BLaER1 (cell line): ENCODE measurements at regions not wholly inside any gene's neighbourhood (a gene's known extent, or its start where the extent isn't known, plus 50 kb on each side); places are given as distances from the start of the nearest gene placed in this dataset.

Experiments
- H3K27ac ChIP-seq: shearing (Covaris generic); formaldehyde crosslinking; 2 replicates; pipeline ENCODE4 v1.8.1; 2022
- H3K27me3 ChIP-seq: shearing (Covaris generic); formaldehyde crosslinking; 2 replicates; pipeline ENCODE4 v1.8.1; 2022
- H3K36me3 ChIP-seq: shearing (Covaris generic); formaldehyde crosslinking; 2 replicates; pipeline ENCODE4 v1.8.1; 2022
- H3K4me1 ChIP-seq: shearing (Covaris generic); formaldehyde crosslinking; 2 replicates; pipeline ENCODE4 v1.8.1; 2022
- H3K4me2 ChIP-seq: shearing (Covaris generic); formaldehyde crosslinking; 2 replicates; pipeline ENCODE4 v1.8.1; 2022
- H3K4me3 ChIP-seq: shearing (Covaris generic); formaldehyde crosslinking; 2 replicates; pipeline ENCODE4 v1.8.1; 2022
- H3K9ac ChIP-seq: shearing (Covaris generic); formaldehyde crosslinking; 2 replicates; pipeline ENCODE4 v1.8.1; 2022
- H3K9me3 ChIP-seq: shearing (Covaris generic); formaldehyde crosslinking; 2 replicates; pipeline ENCODE4 v1.8.1; 2022
- H4K20me1 ChIP-seq: shearing (Covaris generic); formaldehyde crosslinking; 2 replicates; pipeline ENCODE4 v1.8.1; 2022
- Cebpa-rat ChIP-seq: shearing (Covaris generic); IDR thresholded peaks from 2 replicates; pipeline ENCODE4 v1.8.1; 2022

- H3K9me3 ChIP-seq, result peaks cover 5% of the 10 kb centered on the region
- H3K4me2 ChIP-seq, result no peak overlapping the region
- no peaks in the 10 kb centered on the region for H4K20me1 ChIP-seq
- no peak overlapping the region for H3K4me3 ChIP-seq
- no peak for TF ChIP-seq Cebpa-rat
- no peaks in the 10 kb centered on the region for H3K27me3 ChIP-seq
- no peak overlapping the region for H3K9ac ChIP-seq
- no peak overlapping the region for H3K27ac ChIP-seq
- H3K4me1 ChIP-seq, result no peaks in the 10 kb centered on the region; the same call in 1 of the 2 replicates
- no peaks in the 10 kb centered on the region for H3K36me3 ChIP-seq
Measured at GRCh38 chr1:186578325-186579016, 101.8 kb downstream of the PTGS2 start.

- H3K9me3 ChIP-seq, result no peaks in the 10 kb centered on the region
Measured at GRCh38 chr1:186577633-186578032, 102.6 kb downstream of the PTGS2 start.

GRCh38 chr1:186577216-186577615 lies 103.0 kb downstream of the PTGS2 start:
- no peak overlapping the region for H3K9ac ChIP-seq
- H3K4me3 ChIP-seq, result no peak overlapping the region
- H3K36me3 ChIP-seq, result no peaks in the 10 kb centered on the region
- H4K20me1 ChIP-seq, result no peaks in the 10 kb centered on the region
- no peak overlapping the region for H3K27ac ChIP-seq
- H3K27me3 ChIP-seq, result no peaks in the 10 kb centered on the region
- no peaks in the 10 kb centered on the region for H3K9me3 ChIP-seq
- no peak overlapping the region for H3K4me2 ChIP-seq
- no peak for TF ChIP-seq Cebpa-rat
- H3K4me1 ChIP-seq, result no peaks in the 10 kb centered on the region; the same call in 1 of the 2 replicates

More at GRCh38 chr1:186577633-186578032, 102.6 kb downstream of the PTGS2 start:
- no peaks in the 10 kb centered on the region; the same call in 1 of the 2 replicates for H3K4me1 ChIP-seq
- no peak for TF ChIP-seq Cebpa-rat
- H3K4me2 ChIP-seq, result no peak overlapping the region
- H3K4me3 ChIP-seq, result no peak overlapping the region
- H3K36me3 ChIP-seq, result no peaks in the 10 kb centered on the region
- no peak overlapping the region for H3K9ac ChIP-seq
- H3K27me3 ChIP-seq, result no peaks in the 10 kb centered on the region
- H4K20me1 ChIP-seq, result no peaks in the 10 kb centered on the region
- H3K27ac ChIP-seq, result no peak overlapping the region

GRCh38 chr1:186575348-186575747 lies 104.9 kb downstream of the PTGS2 start:
- Histone ChIP-seq H3K4me2 (no peak overlapping the region), H3K9me3 (no peaks in the 10 kb centered on the region), H3K4me3 (no peak overlapping the region), H3K27me3 (no peaks in the 10 kb centered on the region), H3K27ac (no peak overlapping the region), H3K36me3 (no peaks in the 10 kb centered on the region), H3K4me1 (no peaks in the 10 kb centered on the region; the same call in 1 of the 2 replicates), H4K20me1 (no peaks in the 10 kb centered on the region), H3K9ac (no peak overlapping the region)
- no peak for TF ChIP-seq Cebpa-rat

- no peak overlapping the region for H3K4me2 ChIP-seq
- H3K9me3 ChIP-seq, result no peaks in the 10 kb centered on the region
- no peaks in the 10 kb centered on the region for H3K27me3 ChIP-seq
- H4K20me1 ChIP-seq, result no peaks in the 10 kb centered on the region
- no peaks in the 10 kb centered on the region for H3K36me3 ChIP-seq
- no peak overlapping the region for H3K4me3 ChIP-seq
- no peak overlapping the region for H3K9ac ChIP-seq
- TF ChIP-seq Cebpa-rat, result no peak
- H3K4me1 ChIP-seq, result no peaks in the 10 kb centered on the region; the same call in 1 of the 2 replicates
- no peak overlapping the region for H3K27ac ChIP-seq
Measured at GRCh38 chr1:186574926-186575325, 105.3 kb downstream of the PTGS2 start.

- Histone ChIP-seq H3K36me3 (no peaks in the 10 kb centered on the region), H3K4me1 (no peaks in the 10 kb centered on the region; the same call in 1 of the 2 replicates), H3K9ac (no peak overlapping the region), H3K4me3 (no peak overlapping the region), H3K4me2 (no peak overlapping the region), H3K27me3 (no peaks in the 10 kb centered on the region), H3K9me3 (no peaks in the 10 kb centered on the region), H3K27ac (no peak overlapping the region), H4K20me1 (no peaks in the 10 kb centered on the region)
- TF ChIP-seq Cebpa-rat, result no peak
Measured at GRCh38 chr1:186572509-186572908, 107.7 kb downstream of the PTGS2 start.

- no peak overlapping the region for H3K27ac ChIP-seq
- H3K4me2 ChIP-seq, result no peak overlapping the region
- H3K4me3 ChIP-seq, result no peak overlapping the region
- H3K4me1 ChIP-seq, result no peaks in the 10 kb centered on the region; the same call in 1 of the 2 replicates
- H3K9me3 ChIP-seq, result no peaks in the 10 kb centered on the region
- no peak for TF ChIP-seq Cebpa-rat
- no peaks in the 10 kb centered on the region for H3K36me3 ChIP-seq
- H3K27me3 ChIP-seq, result no peaks in the 10 kb centered on the region
- no peak overlapping the region for H3K9ac ChIP-seq
- H4K20me1 ChIP-seq, result no peaks in the 10 kb centered on the region
Measured at GRCh38 chr1:186571771-186572170, 108.5 kb downstream of the PTGS2 start.

GRCh38 chr1:186569856-186570255 lies 108.9 kb upstream of the PDC start:
- Histone ChIP-seq H3K4me3 (no peak overlapping the region), H3K4me2 (no peak overlapping the region), H3K27me3 (no peaks in the 10 kb centered on the region), H3K36me3 (no peaks in the 10 kb centered on the region), H3K9me3 (no peaks in the 10 kb centered on the region), H3K9ac (no peak overlapping the region), H3K4me1 (no peaks in the 10 kb centered on the region), H3K27ac (no peak overlapping the region), H4K20me1 (no peaks in the 10 kb centered on the region)
- no peak for TF ChIP-seq Cebpa-rat

GRCh38 chr1:186568221-186568620 lies 107.3 kb upstream of the PDC start:
- TF ChIP-seq Cebpa-rat, result no peak
- no peak overlapping the region for H3K27ac ChIP-seq
- H3K4me2 ChIP-seq, result no peak overlapping the region

GRCh38 chr1:186566140-186566855 lies 105.4 kb upstream of the PDC start:
- H3K9me3 ChIP-seq, result no peaks in the 10 kb centered on the region
- no peaks in the 10 kb centered on the region for H4K20me1 ChIP-seq
- no peak for TF ChIP-seq Cebpa-rat
- no peak overlapping the region for H3K4me3 ChIP-seq
- no peaks in the 10 kb centered on the region for H3K36me3 ChIP-seq
- no peaks in the 10 kb centered on the region for H3K27me3 ChIP-seq
- no peak overlapping the region for H3K9ac ChIP-seq
- H3K4me2 ChIP-seq, result no peak overlapping the region
- no peak overlapping the region for H3K27ac ChIP-seq
- no peaks in the 10 kb centered on the region for H3K4me1 ChIP-seq

More at GRCh38 chr1:186568221-186568620, 107.3 kb upstream of the PDC start:
- Histone ChIP-seq H3K36me3 (no peaks in the 10 kb centered on the region), H3K4me3 (no peak overlapping the region), H3K9me3 (no peaks in the 10 kb centered on the region), H3K27me3 (no peaks in the 10 kb centered on the region), H3K9ac (no peak overlapping the region), H3K4me1 (no peaks in the 10 kb centered on the region), H4K20me1 (no peaks in the 10 kb centered on the region)
